Right lobe of liver (tissue), 6 donors: ENCODE measurements at regions not wholly inside any gene's neighbourhood (a gene's known extent, or its start where the extent isn't known, plus 50 kb on each side); places are given as distances from the start of the nearest gene placed in this dataset.

Experiments
- ATAC-seq, 4 donors: fragments of 200-7000 bp; cut with Tn5 transposase; one replicate each; pipeline ENCODE4 v1.9.1; 2020; ENCODE audit warnings: mild to moderate bottlenecking in 4 of 4, moderate library complexity in 4 of 4
- DNase-seq, 3 donors: peaks; one replicate each; pipeline ENCODE4 v3.0.0-alpha.2; 2020
- H3K27ac ChIP-seq, 3 donors: fragments of 200-600 bp; one replicate each; pipeline ENCODE4 v1.8.0; 2022
- H3K27me3 ChIP-seq, 2 donors: fragments of 200-600 bp; one replicate each; pipeline ENCODE4 v1.8.0; 2022
- H3K36me3 ChIP-seq, 4 donors: fragments of 200-600 bp; sonication (generic) in 1 of 4; one replicate each; pipeline versions ENCODE4 v1.5.1 to v1.8.0; 2017 to 2022; ENCODE audit warnings: control low read depth in 1 of 4
- H3K4me1 ChIP-seq, 4 donors: fragments of 200-600 bp; sonication (generic) in 1 of 4; one replicate each; pipeline versions ENCODE4 v1.5.1 to v1.8.0; 2017 to 2022; ENCODE audit warnings: control low read depth in 1 of 4
- H3K4me3 ChIP-seq, 3 donors: fragments of 200-600 bp; one replicate each; pipeline ENCODE4 v1.8.0; 2022
- H3K9me3 ChIP-seq, 4 donors: fragments of 200-600 bp; sonication (generic) in 1 of 4; one replicate each; pipeline versions ENCODE4 v1.5.1 to v1.8.0; 2017 to 2022; ENCODE audit warnings: control low read depth in 1 of 4
- CTCF ChIP-seq, 4 donors: fragments of 200-600 bp in 3 of 4; fragments of 450-650 bp in 1 of 4; IDR thresholded peaks; one replicate each; pipeline versions ENCODE4 v1.5.1 to v1.8.0; 2016 to 2022; ENCODE audit warnings: antibody characterized with exemption in 4 of 4, mild to moderate bottlenecking in 2 of 4
- POLR2A ChIP-seq: fragments of 450-650 bp; IDR thresholded peaks from one replicate; pipeline ENCODE4 v1.6.1; 2017; ENCODE audit warnings: antibody characterized with exemption, mild to moderate bottlenecking
- WGBS: methylation state at CpG from one replicate; pipeline ENCODE4 v1.1.6; 2018; ENCODE audit warnings: low coverage, low lambda C conversion rate; ENCODE audit not compliant: insufficient coverage; ENCODE audit errors: missing lambda C conversion rate; 5-methylcytosine and 5-hydroxymethylcytosine counted together
- intact Hi-C, 2 donors: fragments of 100-400 bp; cut with DNase I; formaldehyde crosslinking; loops; one replicate each; pipeline versions ENCODE4 v1.11.2 to v1.14.1; 2022
- donor health status: DM: no; HTN: yes; CAD: no.
- donor health status: DM: no; HTN: no; CAD: no.
- donor health status: DM: no; HTN: no; CAD: no.
- donor health status: DM: no; HTN: yes; CAD: no.
- donor health status: DM: no; HTN: yes; CAD: no.

DNA sequence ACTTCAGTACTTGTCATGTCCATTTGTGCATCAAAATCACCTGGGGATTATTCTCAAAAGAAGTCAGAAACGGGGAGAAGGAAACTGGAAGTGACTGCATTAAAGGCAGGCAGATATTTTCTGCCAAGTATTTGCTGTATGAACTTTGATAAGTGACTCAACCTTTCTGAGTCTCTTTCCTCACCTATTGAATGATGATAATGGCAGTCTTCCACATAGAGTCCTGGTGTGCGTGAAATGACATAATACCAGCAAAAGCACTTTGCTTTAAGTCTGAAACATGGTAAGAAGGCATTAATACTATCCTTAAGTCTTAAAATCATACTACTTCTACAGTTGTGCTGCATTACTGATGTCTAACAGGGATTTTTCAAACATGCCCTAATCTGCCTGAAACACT is 278.5 kb downstream of the ADAMTS20 start:
- ATAC-seq: no peak
- intact Hi-C loops: no loop called here
- WGBS: 38% methylated on average over 2 of the region's 2 CpGs

DNA sequence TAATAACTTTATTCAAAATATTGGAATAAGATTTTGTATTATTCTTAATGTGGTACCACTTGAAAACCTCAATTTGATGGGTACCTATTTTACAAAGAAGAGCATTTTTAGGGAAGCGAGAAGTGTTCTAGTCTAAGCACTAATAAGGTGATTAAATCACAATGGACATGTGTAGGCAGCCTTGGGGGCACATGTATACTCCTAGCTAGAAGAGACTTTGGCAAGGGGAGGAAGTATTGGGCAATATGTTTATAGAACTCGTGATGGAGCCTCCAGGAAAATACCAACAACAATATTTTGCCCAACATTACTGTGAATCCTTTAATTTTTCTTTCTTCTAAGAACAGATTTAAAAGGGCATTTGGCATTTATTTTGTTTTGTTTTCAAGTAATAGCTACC is 280.3 kb downstream of the ADAMTS20 start:
- ATAC-seq: no peak
- Histone ChIP-seq H3K36me3 (no peaks in the 10 kb centered on the region), H3K4me1 (no peaks in the 10 kb centered on the region), H3K27ac (no peak overlapping the region), H3K4me3 (no peak overlapping the region), H3K27me3 (no peaks in the 10 kb centered on the region), H3K9me3 (no peaks in the 10 kb centered on the region)
- TF ChIP-seq CTCF (IDR thresholded peaks at IDR 0.05) (no peak), POLR2A (no peak)
- 35% methylated on average over 2 of the region's 2 CpGs for WGBS
- DNase-seq: no peak
- intact Hi-C loops: no loop called here

More for the DNA sequence above, 278.5 kb downstream of the ADAMTS20 start:
- no peaks in the 10 kb centered on the region for H3K4me1 ChIP-seq
- no peaks in the 10 kb centered on the region for H3K9me3 ChIP-seq
- H3K4me3 ChIP-seq: no peak overlapping the region
- no peaks in the 10 kb centered on the region for H3K36me3 ChIP-seq
- no peaks in the 10 kb centered on the region for H3K27me3 ChIP-seq
- no peak for DNase-seq
- no peak overlapping the region for H3K27ac ChIP-seq
- TF ChIP-seq CTCF (IDR thresholded peaks at IDR 0.05): no peak
- no peak for TF ChIP-seq POLR2A

DNA sequence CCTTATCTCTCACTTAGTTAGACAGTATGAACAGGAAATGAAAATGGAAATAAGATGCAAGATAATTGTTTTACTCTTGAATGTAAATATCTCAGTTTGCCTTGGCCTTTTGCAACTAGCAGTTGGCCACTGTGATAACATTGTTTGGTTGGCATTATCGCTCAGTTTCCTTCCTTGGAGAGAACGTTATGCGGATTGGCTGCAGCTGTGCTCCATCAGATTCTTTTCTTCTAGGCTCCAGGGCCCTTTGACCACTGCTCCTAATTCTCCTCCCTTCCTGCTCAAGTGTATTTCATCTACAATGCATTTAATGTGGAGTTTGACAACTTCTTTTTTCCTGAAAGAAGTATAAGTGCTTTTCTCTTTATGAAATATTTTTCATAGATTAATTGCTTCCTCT is 284.2 kb downstream of the ADAMTS20 start:
- no peak for DNase-seq
- no peak overlapping the region for H3K4me3 ChIP-seq
- no peaks in the 10 kb centered on the region for H3K36me3 ChIP-seq
- H3K27me3 ChIP-seq: no peaks in the 10 kb centered on the region
- TF ChIP-seq POLR2A: no peak
- TF ChIP-seq CTCF (IDR thresholded peaks at IDR 0.05): no peak
- peak in 3 of 4 donors; percentile 37 to 61 (median 46) for ATAC-seq
- 12% methylated on average over 3 of the region's 3 CpGs for WGBS
- H3K27ac ChIP-seq: no peak overlapping the region
- H3K4me1 ChIP-seq: no peaks in the 10 kb centered on the region
- intact Hi-C loops: no loop called here
- H3K9me3 ChIP-seq: no peaks in the 10 kb centered on the region

DNA sequence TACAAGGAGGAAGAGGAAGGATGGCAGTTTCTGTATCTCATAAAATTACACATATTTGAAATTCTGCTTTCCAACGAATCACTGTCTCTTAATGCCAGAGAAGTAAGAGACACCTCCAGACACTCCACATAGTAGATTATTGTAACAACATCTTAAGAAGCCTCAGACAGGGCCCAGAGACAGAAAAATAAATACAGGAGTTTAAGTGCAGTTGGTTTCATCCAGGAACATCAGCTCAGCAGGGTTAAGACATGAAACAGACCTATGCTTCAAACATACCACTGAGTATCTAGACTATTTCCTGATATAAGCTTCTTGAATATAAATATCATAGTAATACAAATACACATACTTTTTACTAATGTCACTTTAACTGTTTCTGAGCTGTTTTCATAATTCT is 290.3 kb downstream of the ADAMTS20 start:
- H3K36me3 ChIP-seq: no peaks in the 10 kb centered on the region
- no peak for TF ChIP-seq POLR2A
- TF ChIP-seq CTCF (IDR thresholded peaks at IDR 0.05): no peak
- no peak for DNase-seq
- H3K9me3 ChIP-seq: no peaks in the 10 kb centered on the region
- WGBS: 10% methylated on average over 1 of the region's 1 CpG
- no peaks in the 10 kb centered on the region for H3K27me3 ChIP-seq
- H3K27ac ChIP-seq: no peak overlapping the region
- intact Hi-C loops: no loop called here
- H3K4me1 ChIP-seq: no peaks in the 10 kb centered on the region
- H3K4me3 ChIP-seq: no peak overlapping the region
- no peak for ATAC-seq

DNA sequence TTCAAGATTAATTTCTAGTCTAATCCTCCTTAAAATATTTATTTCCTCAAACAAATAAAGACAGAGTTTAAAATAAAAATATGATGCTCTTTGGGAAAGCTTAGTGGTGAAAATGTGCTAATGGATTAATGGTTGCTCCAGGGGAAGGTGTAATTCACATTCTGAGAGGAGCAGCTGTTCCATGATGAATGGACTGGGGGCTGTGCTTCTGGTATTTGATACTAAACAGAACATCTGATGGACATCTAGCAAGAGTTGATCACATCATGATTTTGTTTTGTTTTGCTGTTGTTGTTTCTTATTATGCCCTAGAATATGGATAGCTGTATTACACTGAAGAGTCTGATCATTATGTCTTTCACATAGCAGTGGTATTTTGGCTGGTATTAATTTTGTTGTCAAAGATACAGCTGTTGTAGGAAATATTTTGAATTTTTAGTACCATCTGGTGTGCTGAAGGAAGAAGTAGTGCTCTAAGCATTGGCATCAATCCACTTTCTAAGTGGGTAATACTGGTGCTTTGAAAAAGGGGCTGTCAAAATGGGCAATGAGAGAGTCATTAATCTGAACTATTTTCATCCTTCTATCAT is 296.4 kb downstream of the ADAMTS20 start:
- H3K9me3 ChIP-seq: no peaks in the 10 kb centered on the region
- H3K4me1 ChIP-seq: no peaks in the 10 kb centered on the region
- H3K27me3 ChIP-seq: no peaks in the 10 kb centered on the region
- no peak overlapping the region for H3K4me3 ChIP-seq
- no peak overlapping the region for H3K27ac ChIP-seq
- no peak for TF ChIP-seq POLR2A
- TF ChIP-seq CTCF (IDR thresholded peaks at IDR 0.05): no peak
- DNase-seq: no peak
- intact Hi-C loops: no loop called here
- no peaks in the 10 kb centered on the region for H3K36me3 ChIP-seq
- ATAC-seq: no peak
